Fibroblast of lung (primary cell): ENCODE measurements at regions not wholly inside any gene's neighbourhood (a gene's known extent, or its start where the extent isn't known, plus 50 kb on each side); places are given as distances from the start of the nearest gene placed in this dataset.

ENCODE experiments used
- DNase-seq, 2 donors: peaks; one replicate each; pipeline versions ENCODE4 v3.0.0 to v3.0.0-alpha.2; 2010; ENCODE audit warnings: low read depth in 2 of 2
- H2AFZ ChIP-seq: 2 replicates; pipeline ENCODE4 v1.5.1; 2012; ENCODE audit warnings: low read length, control low read depth, inconsistent platforms
- H3K27ac ChIP-seq: 2 replicates; pipeline ENCODE4 v1.5.1; 2011; ENCODE audit warnings: low read length, control low read depth; ENCODE audit not compliant: insufficient read depth
- H3K27me3 ChIP-seq: 2 replicates; pipeline ENCODE4 v1.5.1; 2011; ENCODE audit warnings: mild to moderate bottlenecking, low read length; ENCODE audit not compliant: control insufficient read depth, insufficient read depth
- H3K36me3 ChIP-seq: 2 replicates; pipeline ENCODE4 v1.5.1; 2011; ENCODE audit warnings: low read length; ENCODE audit not compliant: control insufficient read depth, insufficient read depth
- H3K4me1 ChIP-seq: 2 replicates; pipeline ENCODE4 v1.5.1; 2011; ENCODE audit warnings: low read length; ENCODE audit not compliant: control insufficient read depth, insufficient read depth; ENCODE audit errors: extremely low read depth
- H3K4me2 ChIP-seq: 2 replicates; pipeline ENCODE4 v1.5.1; 2011; ENCODE audit warnings: low read length, control low read depth; ENCODE audit not compliant: insufficient read depth; ENCODE audit errors: extremely low read depth
- H3K4me3 ChIP-seq, 4 experiments: fragments of 200-600 bp in 1 of 4; sonication (generic) in 1 of 4; replicated peaks in 1 of 4; 2 replicates each; pipeline ENCODE4 v1.5.1; 2011 to 2016; ENCODE audit warnings: low read length in 4 of 4, low read depth in 3 of 4, mild to moderate bottlenecking in 3 of 4, control low read depth in 2 of 4, inconsistent platforms in 1 of 4, mixed read lengths in 1 of 4; ENCODE audit not compliant: insufficient read depth in 1 of 4; ENCODE audit errors: control extremely low read depth in 1 of 4
- H3K79me2 ChIP-seq: 2 replicates; pipeline ENCODE4 v1.5.1; 2012; ENCODE audit warnings: mild to moderate bottlenecking, low read length, inconsistent platforms; ENCODE audit not compliant: control insufficient read depth, insufficient read depth
- H3K9ac ChIP-seq: 2 replicates; pipeline ENCODE4 v1.5.1; 2011; ENCODE audit warnings: mild to moderate bottlenecking, low read length, control low read depth; ENCODE audit not compliant: insufficient read depth
- H3K9me3 ChIP-seq: 2 replicates; pipeline ENCODE4 v1.5.1; 2012; ENCODE audit warnings: low read depth, low read length; ENCODE audit not compliant: control insufficient read depth, insufficient read depth
- H4K20me1 ChIP-seq: 2 replicates; pipeline ENCODE4 v1.5.1; 2011; ENCODE audit warnings: low read length; ENCODE audit not compliant: control insufficient read depth, insufficient read depth; ENCODE audit errors: extremely low read depth
- EZH2 ChIP-seq: IDR thresholded peaks from 2 replicates; pipeline ENCODE4 v1.5.1; 2012; ENCODE audit warnings: low read length, control low read depth, mild to moderate bottlenecking; ENCODE audit errors: missing control alignments
- TF ChIP-seq, protein P1 (sequence below), 2 donors: IDR thresholded peaks in 1 of 2; conservative IDR thresholded peaks in 1 of 2; 1 replicate in 1 of 2; 2 replicates in 1 of 2; pipeline ENCODE4 v1.5.1; 2011 to 2012; ENCODE audit warnings: low read length in 2 of 2, control low read depth in 1 of 2, inconsistent platforms in 1 of 2, low read depth in 1 of 2, mild to moderate bottlenecking in 1 of 2

DNA sequence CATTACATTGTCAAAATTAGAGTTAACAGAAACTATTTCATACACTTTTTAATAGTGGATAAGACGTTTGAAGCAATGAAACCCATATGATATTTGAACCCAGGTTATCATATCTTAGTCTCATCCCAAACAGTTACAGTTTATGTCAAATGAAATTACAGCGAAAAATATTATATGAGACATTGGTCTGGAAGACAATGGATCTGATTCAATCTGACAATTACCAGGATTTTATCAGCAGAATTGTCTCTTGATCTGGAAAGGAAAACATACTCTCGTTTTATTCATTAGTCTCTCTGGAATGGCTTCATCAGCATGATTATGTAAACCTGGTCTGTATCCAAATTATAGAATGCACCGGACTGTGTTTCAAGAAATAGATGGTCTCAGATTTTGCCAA is 818.6 kb downstream of the NCAM2 start:
- Histone ChIP-seq H3K9ac (no peak overlapping the region), H3K36me3 (no peaks in the 10 kb centered on the region), H3K4me3 (no peak overlapping the region), H3K9me3 (no peaks in the 10 kb centered on the region), H4K20me1 (no peaks in the 10 kb centered on the region), H2AFZ (no peak overlapping the region), H3K27me3 (no peaks in the 10 kb centered on the region), H3K27ac (no peak overlapping the region), H3K4me1 (no peaks in the 10 kb centered on the region), H3K4me2 (no peak overlapping the region), H3K79me2 (no peaks in the 10 kb centered on the region)
- TF ChIP-seq, protein P1, sequence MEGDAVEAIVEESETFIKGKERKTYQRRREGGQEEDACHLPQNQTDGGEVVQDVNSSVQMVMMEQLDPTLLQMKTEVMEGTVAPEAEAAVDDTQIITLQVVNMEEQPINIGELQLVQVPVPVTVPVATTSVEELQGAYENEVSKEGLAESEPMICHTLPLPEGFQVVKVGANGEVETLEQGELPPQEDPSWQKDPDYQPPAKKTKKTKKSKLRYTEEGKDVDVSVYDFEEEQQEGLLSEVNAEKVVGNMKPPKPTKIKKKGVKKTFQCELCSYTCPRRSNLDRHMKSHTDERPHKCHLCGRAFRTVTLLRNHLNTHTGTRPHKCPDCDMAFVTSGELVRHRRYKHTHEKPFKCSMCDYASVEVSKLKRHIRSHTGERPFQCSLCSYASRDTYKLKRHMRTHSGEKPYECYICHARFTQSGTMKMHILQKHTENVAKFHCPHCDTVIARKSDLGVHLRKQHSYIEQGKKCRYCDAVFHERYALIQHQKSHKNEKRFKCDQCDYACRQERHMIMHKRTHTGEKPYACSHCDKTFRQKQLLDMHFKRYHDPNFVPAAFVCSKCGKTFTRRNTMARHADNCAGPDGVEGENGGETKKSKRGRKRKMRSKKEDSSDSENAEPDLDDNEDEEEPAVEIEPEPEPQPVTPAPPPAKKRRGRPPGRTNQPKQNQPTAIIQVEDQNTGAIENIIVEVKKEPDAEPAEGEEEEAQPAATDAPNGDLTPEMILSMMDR (conservative IDR thresholded peaks at IDR 0.05 in 1 of 2, IDR thresholded peaks at IDR 0.05 in 1 of 2; ENCODE audit: low read depth in 1 of 2, low read length in 2 of 2): no peak
- no peak for TF ChIP-seq EZH2
- DNase-seq: no peak

DNA sequence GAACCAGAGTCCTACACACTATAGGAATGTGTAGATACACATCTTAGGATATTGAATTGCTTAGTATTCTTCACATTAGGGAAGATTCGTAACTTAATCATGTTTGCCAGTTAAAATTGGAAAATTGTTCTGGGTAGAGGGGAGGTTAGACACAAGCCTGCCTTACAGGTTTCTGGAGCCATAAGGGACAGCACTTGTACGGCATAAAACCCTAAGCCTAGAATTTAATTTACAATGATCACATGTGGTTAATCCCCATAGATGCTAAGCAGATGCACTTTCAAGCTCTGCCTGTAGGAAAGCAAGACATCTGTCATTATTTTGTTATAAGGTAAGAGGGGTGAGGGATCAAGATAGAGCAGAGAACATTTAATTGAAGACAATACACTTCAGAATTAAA is 820.7 kb downstream of the NCAM2 start:
- Histone ChIP-seq H3K4me1 (no peaks in the 10 kb centered on the region), H3K4me3 (no peak overlapping the region), H3K27ac (no peak overlapping the region), H3K9me3 (no peaks in the 10 kb centered on the region), H4K20me1 (no peaks in the 10 kb centered on the region), H3K4me2 (no peak overlapping the region), H3K27me3 (no peaks in the 10 kb centered on the region), H2AFZ (no peak overlapping the region), H3K36me3 (no peaks in the 10 kb centered on the region), H3K9ac (no peak overlapping the region), H3K79me2 (no peaks in the 10 kb centered on the region)
- no peak for DNase-seq
- TF ChIP-seq, protein P1 (conservative IDR thresholded peaks at IDR 0.05 in 1 of 2, IDR thresholded peaks at IDR 0.05 in 1 of 2; ENCODE audit: low read depth in 1 of 2, low read length in 2 of 2): no peak
- TF ChIP-seq EZH2: no peak

DNA sequence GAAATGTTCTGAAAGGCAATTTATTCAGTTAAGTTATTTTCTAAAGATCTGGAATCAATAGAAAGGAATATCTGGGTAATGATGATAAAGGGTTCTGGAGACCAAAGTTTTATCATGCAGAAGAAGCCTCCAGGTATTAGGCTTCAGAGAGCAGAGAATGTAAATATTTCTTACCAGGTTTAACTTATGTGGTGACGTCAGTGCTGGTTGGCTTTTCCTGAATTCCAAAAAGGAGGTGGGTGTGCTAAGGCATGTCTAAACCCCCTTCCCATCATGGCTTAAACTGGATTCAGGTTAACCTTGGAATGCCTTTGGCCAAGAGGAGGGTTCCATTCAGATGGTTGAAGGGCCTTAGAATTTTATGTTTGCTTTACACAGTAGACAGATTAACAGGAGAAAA is 829.9 kb downstream of the NCAM2 start:
- Histone ChIP-seq H3K36me3 (no peaks in the 10 kb centered on the region), H3K4me1 (no peaks in the 10 kb centered on the region), H3K27ac (no peak overlapping the region), H3K9ac (no peak overlapping the region), H3K9me3 (no peaks in the 10 kb centered on the region), H4K20me1 (no peaks in the 10 kb centered on the region), H3K4me3 (no peak overlapping the region), H2AFZ (no peak overlapping the region), H3K79me2 (no peaks in the 10 kb centered on the region), H3K27me3 (no peaks in the 10 kb centered on the region), H3K4me2 (no peak overlapping the region)
- DNase-seq: no peak
- no peak for TF ChIP-seq EZH2
- TF ChIP-seq, protein P1 (conservative IDR thresholded peaks at IDR 0.05 in 1 of 2, IDR thresholded peaks at IDR 0.05 in 1 of 2; ENCODE audit: low read depth in 1 of 2, low read length in 2 of 2): no peak
